HEK293T (cell line): ENCODE measurements at regions not wholly inside any gene's neighbourhood (a gene's known extent, or its start where the extent isn't known, plus 50 kb on each side); places are given as distances from the start of the nearest gene placed in this dataset.

Experiments used
- ELF4 ChIP-seq: fragments of 450-650 bp; IDR thresholded peaks from 2 replicates; pipeline ENCODE4 v1.6.1; 2017; ENCODE audit warnings: antibody characterized with exemption
- FOXA1 ChIP-seq: fragments of 450-650 bp; IDR thresholded peaks from 2 replicates; pipeline ENCODE4 v1.6.1; 2016; ENCODE audit warnings: mild to moderate bottlenecking
- FOXK2 ChIP-seq: fragments of 450-650 bp; IDR thresholded peaks from 2 replicates; pipeline ENCODE4 v1.6.1; 2016; ENCODE audit warnings: mild to moderate bottlenecking
- HDGF ChIP-seq: fragments of 450-650 bp; IDR thresholded peaks from 2 replicates; pipeline ENCODE4 v1.6.1; 2017; ENCODE audit warnings: antibody characterized with exemption, borderline replicate concordance
- NFRKB ChIP-seq: fragments of 450-650 bp; IDR thresholded peaks from 2 replicates; pipeline ENCODE4 v1.6.1; 2016; ENCODE audit warnings: mild to moderate bottlenecking, moderate library complexity
- TARDBP ChIP-seq: fragments of 450-650 bp; IDR thresholded peaks from 2 replicates; pipeline ENCODE4 v1.6.1; 2016
- ZNF384 ChIP-seq: fragments of 450-650 bp; IDR thresholded peaks from 2 replicates; pipeline ENCODE4 v1.6.1; 2016

GRCh38 chr6:131459005-131459404 is 114.0 kb upstream of the ARG1 start:
- TF ChIP-seq TARDBP, result no peak
- no peak for TF ChIP-seq NFRKB
- TF ChIP-seq HDGF, result no peak
- TF ChIP-seq ZNF384, result no peak
- TF ChIP-seq FOXA1, result no peak
- TF ChIP-seq FOXK2, result no peak
- TF ChIP-seq ELF4, result no peak
